ENCODE measurements at regions not wholly inside any gene's neighbourhood (a gene's known extent, or its start where the extent isn't known, plus 50 kb on each side); places are given as distances from the start of the nearest gene placed in this dataset.

DNA sequence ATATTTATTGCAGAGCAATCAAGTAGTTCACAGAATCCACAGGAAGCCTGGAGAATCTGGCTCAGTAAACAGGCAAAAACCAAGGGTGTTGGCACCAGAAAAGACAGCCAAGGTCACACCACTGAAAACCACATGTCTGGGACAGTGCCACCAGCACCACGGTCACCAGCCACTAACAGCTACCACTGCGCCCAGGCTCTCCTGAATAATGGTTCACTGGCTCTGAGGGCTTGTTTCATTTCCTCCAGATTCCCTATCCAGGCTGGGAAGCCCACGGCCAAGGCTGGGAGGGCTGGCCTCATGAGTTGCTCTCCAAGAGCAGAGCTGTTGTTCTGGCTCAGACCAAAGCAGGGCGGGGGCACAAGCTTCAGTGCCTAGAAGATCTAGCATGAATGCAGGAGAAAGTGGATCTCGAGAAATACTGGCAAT is 54.5 kb upstream of the PTGFRN start:
- H3K9ac ChIP-seq (ENCODE audit: low read depth in 1 of 2, low read length in 2 of 2): no peak overlapping the region

DNA sequence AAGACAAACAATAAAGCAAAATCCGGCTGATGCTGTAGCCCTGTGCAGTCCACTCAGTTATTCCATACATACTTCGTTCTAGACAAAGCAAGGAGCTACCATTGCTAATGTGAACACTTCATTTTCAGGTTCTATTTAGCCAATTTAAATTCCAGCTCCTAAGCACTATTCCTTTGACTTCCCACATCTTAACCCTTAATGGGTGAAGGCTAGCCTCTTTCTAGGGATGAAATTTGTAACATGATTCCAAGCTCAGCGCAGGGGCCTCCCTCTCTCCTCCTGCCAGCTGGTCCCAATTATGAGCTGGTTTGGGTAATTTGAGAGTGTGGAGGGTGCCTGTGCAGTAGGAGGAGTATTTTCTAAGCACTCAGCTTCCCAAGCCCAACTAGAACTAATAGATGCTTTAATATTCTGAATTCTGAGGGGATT is 53.9 kb upstream of the PTGFRN start:
- Histone ChIP-seq H3K9me3 (ENCODE audit: control insufficient read depth in 4 of 4, low read length in 3 of 4) (no peaks in the 10 kb centered on the region), H3K36me3 (ENCODE audit: control insufficient read depth in 4 of 4, insufficient read depth in 3 of 4, low read depth in 1 of 4, low read length in 3 of 4) (no peaks in the 10 kb centered on the region), H3K27ac (ENCODE audit: low read depth in 1 of 2, low read length in 2 of 2) (no peak overlapping the region), H3K4me1 (ENCODE audit: control insufficient read depth in 4 of 4, insufficient read depth in 4 of 4, low read length in 3 of 4) (peaks cover 0 to 4% (median 0%) of the 10 kb centered on the region in 4 donors), H3K27me3 (ENCODE audit: control insufficient read depth in 4 of 4, insufficient read depth in 4 of 4, low read length in 3 of 4) (no peaks in the 10 kb centered on the region), H3K9ac (ENCODE audit: low read depth in 1 of 2, low read length in 2 of 2) (no peak overlapping the region), H3K4me3 (ENCODE audit: low read depth in 1 of 3, low read length in 3 of 3) (no peak overlapping the region)
- DNase-seq (ENCODE audit: low spot score): no peak
- TF ChIP-seq YY1 (IDR thresholded peaks at IDR 0.05) (no peak), TAF1 (conservative IDR thresholded peaks at IDR 0.05) (no peak), HNF4A (conservative IDR thresholded peaks at IDR 0.05) (no peak), JUND (IDR thresholded peaks at IDR 0.05) (no peak)
- TF ChIP-seq, protein P1, sequence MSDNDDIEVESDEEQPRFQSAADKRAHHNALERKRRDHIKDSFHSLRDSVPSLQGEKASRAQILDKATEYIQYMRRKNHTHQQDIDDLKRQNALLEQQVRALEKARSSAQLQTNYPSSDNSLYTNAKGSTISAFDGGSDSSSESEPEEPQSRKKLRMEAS (IDR thresholded peaks at IDR 0.05): no peak
- 91% methylated on average over 3 of the region's 3 CpGs for WGBS

More for the DNA sequence above, 54.5 kb upstream of the PTGFRN start:
- Histone ChIP-seq H3K27ac (ENCODE audit: low read depth in 1 of 2, low read length in 2 of 2) (no peak overlapping the region), H3K4me1 (ENCODE audit: control insufficient read depth in 4 of 4, insufficient read depth in 4 of 4, low read length in 3 of 4) (peaks cover 0 to 4% (median 0%) of the 10 kb centered on the region in 4 donors), H3K36me3 (ENCODE audit: control insufficient read depth in 4 of 4, insufficient read depth in 3 of 4, low read depth in 1 of 4, low read length in 3 of 4) (no peaks in the 10 kb centered on the region), H3K9me3 (ENCODE audit: control insufficient read depth in 4 of 4, low read length in 3 of 4) (no peaks in the 10 kb centered on the region), H3K27me3 (ENCODE audit: control insufficient read depth in 4 of 4, insufficient read depth in 4 of 4, low read length in 3 of 4) (no peaks in the 10 kb centered on the region), H3K4me3 (ENCODE audit: low read depth in 1 of 3, low read length in 3 of 3) (no peak overlapping the region)
- no peak for DNase-seq (ENCODE audit: low spot score)
- no peak for TF ChIP-seq HNF4G (IDR thresholded peaks at IDR 0.05)
- TF ChIP-seq HNF4A (conservative IDR thresholded peaks at IDR 0.05): no peak
- TF ChIP-seq SP1 (IDR thresholded peaks at IDR 0.05): no peak
- no peak for TF ChIP-seq FOXA1 (IDR thresholded peaks at IDR 0.05)
- TF ChIP-seq, protein P2, sequence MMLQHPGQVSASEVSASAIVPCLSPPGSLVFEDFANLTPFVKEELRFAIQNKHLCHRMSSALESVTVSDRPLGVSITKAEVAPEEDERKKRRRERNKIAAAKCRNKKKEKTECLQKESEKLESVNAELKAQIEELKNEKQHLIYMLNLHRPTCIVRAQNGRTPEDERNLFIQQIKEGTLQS (IDR thresholded peaks at IDR 0.05): no peak
- no peak for TF ChIP-seq TAF1 (conservative IDR thresholded peaks at IDR 0.05)
- TF ChIP-seq, protein P1 (IDR thresholded peaks at IDR 0.05): no peak
- TF ChIP-seq EGR1 (IDR thresholded peaks at IDR 0.05; ENCODE audit: low read depth in 2 of 2): no peak
- TF ChIP-seq, protein P3, sequence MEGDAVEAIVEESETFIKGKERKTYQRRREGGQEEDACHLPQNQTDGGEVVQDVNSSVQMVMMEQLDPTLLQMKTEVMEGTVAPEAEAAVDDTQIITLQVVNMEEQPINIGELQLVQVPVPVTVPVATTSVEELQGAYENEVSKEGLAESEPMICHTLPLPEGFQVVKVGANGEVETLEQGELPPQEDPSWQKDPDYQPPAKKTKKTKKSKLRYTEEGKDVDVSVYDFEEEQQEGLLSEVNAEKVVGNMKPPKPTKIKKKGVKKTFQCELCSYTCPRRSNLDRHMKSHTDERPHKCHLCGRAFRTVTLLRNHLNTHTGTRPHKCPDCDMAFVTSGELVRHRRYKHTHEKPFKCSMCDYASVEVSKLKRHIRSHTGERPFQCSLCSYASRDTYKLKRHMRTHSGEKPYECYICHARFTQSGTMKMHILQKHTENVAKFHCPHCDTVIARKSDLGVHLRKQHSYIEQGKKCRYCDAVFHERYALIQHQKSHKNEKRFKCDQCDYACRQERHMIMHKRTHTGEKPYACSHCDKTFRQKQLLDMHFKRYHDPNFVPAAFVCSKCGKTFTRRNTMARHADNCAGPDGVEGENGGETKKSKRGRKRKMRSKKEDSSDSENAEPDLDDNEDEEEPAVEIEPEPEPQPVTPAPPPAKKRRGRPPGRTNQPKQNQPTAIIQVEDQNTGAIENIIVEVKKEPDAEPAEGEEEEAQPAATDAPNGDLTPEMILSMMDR (IDR thresholded peaks at IDR 0.05; ENCODE audit: low read depth, low read length, missing input control): no peak
- TF ChIP-seq, protein P4, sequence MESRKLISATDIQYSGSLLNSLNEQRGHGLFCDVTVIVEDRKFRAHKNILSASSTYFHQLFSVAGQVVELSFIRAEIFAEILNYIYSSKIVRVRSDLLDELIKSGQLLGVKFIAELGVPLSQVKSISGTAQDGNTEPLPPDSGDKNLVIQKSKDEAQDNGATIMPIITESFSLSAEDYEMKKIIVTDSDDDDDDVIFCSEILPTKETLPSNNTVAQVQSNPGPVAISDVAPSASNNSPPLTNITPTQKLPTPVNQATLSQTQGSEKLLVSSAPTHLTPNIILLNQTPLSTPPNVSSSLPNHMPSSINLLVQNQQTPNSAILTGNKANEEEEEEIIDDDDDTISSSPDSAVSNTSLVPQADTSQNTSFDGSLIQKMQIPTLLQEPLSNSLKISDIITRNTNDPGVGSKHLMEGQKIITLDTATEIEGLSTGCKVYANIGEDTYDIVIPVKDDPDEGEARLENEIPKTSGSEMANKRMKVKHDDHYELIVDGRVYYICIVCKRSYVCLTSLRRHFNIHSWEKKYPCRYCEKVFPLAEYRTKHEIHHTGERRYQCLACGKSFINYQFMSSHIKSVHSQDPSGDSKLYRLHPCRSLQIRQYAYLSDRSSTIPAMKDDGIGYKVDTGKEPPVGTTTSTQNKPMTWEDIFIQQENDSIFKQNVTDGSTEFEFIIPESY (IDR thresholded peaks at IDR 0.05): no peak
- TF ChIP-seq GABPA (IDR thresholded peaks at IDR 0.05 in 1 of 2, conservative IDR thresholded peaks at IDR 0.05 in 1 of 2): no peak
- no peak for TF ChIP-seq YY1 (IDR thresholded peaks at IDR 0.05)
- TF ChIP-seq NR2F2 (IDR thresholded peaks at IDR 0.05): no peak
- no peak for TF ChIP-seq JUND (IDR thresholded peaks at IDR 0.05)
- WGBS: 62% methylated on average over 5 of the region's 5 CpGs

DNA sequence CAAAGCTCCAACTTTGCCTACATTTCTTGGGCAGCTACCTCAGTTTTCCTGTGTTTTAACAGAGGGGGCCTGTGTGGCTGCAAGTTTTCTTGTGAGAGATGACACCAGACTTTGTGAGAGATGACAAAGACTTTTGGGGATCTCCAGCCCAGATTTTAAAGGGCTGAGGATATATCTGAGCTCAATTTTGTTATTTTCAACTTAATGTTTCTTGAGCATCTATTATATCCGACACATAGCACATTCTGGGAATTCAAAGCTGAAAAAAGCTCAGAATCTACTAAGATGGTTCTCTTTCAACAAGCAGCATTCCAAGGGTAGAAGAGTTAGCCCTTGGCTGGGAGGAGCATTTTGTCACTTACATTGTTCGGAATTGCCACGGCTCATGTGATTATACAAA is 53.4 kb upstream of the PTGFRN start:
- Histone ChIP-seq H3K4me1 (ENCODE audit: control insufficient read depth in 4 of 4, insufficient read depth in 4 of 4, low read length in 3 of 4) (peaks cover 0 to 4% (median 0%) of the 10 kb centered on the region in 4 donors), H3K36me3 (ENCODE audit: control insufficient read depth in 4 of 4, insufficient read depth in 3 of 4, low read depth in 1 of 4, low read length in 3 of 4) (no peaks in the 10 kb centered on the region), H3K9me3 (ENCODE audit: control insufficient read depth in 4 of 4, low read length in 3 of 4) (no peaks in the 10 kb centered on the region), H3K27ac (ENCODE audit: low read depth in 1 of 2, low read length in 2 of 2) (no peak overlapping the region), H3K4me3 (ENCODE audit: low read depth in 1 of 3, low read length in 3 of 3) (no peak overlapping the region), H3K9ac (ENCODE audit: low read depth in 1 of 2, low read length in 2 of 2) (no peak overlapping the region), H3K27me3 (ENCODE audit: control insufficient read depth in 4 of 4, insufficient read depth in 4 of 4, low read length in 3 of 4) (no peaks in the 10 kb centered on the region)
- no peak for TF ChIP-seq SP1 (IDR thresholded peaks at IDR 0.05)
- no peak for TF ChIP-seq EGR1 (IDR thresholded peaks at IDR 0.05; ENCODE audit: low read depth in 2 of 2)
- no peak for TF ChIP-seq JUND (IDR thresholded peaks at IDR 0.05)
- TF ChIP-seq, protein P2 (IDR thresholded peaks at IDR 0.05): no peak
- TF ChIP-seq GABPA (IDR thresholded peaks at IDR 0.05 in 1 of 2, conservative IDR thresholded peaks at IDR 0.05 in 1 of 2): no peak
- no peak for TF ChIP-seq FOXA1 (IDR thresholded peaks at IDR 0.05)
- no peak for TF ChIP-seq FOXA2 (IDR thresholded peaks at IDR 0.05)
- TF ChIP-seq, protein P5, sequence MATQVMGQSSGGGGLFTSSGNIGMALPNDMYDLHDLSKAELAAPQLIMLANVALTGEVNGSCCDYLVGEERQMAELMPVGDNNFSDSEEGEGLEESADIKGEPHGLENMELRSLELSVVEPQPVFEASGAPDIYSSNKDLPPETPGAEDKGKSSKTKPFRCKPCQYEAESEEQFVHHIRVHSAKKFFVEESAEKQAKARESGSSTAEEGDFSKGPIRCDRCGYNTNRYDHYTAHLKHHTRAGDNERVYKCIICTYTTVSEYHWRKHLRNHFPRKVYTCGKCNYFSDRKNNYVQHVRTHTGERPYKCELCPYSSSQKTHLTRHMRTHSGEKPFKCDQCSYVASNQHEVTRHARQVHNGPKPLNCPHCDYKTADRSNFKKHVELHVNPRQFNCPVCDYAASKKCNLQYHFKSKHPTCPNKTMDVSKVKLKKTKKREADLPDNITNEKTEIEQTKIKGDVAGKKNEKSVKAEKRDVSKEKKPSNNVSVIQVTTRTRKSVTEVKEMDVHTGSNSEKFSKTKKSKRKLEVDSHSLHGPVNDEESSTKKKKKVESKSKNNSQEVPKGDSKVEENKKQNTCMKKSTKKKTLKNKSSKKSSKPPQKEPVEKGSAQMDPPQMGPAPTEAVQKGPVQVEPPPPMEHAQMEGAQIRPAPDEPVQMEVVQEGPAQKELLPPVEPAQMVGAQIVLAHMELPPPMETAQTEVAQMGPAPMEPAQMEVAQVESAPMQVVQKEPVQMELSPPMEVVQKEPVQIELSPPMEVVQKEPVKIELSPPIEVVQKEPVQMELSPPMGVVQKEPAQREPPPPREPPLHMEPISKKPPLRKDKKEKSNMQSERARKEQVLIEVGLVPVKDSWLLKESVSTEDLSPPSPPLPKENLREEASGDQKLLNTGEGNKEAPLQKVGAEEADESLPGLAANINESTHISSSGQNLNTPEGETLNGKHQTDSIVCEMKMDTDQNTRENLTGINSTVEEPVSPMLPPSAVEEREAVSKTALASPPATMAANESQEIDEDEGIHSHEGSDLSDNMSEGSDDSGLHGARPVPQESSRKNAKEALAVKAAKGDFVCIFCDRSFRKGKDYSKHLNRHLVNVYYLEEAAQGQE (IDR thresholded peaks at IDR 0.05): no peak
- TF ChIP-seq YY1 (IDR thresholded peaks at IDR 0.05): no peak
- no peak for TF ChIP-seq RAD21 (IDR thresholded peaks at IDR 0.05)
- TF ChIP-seq RXRA (IDR thresholded peaks at IDR 0.05): no peak
- TF ChIP-seq NR2F2 (IDR thresholded peaks at IDR 0.05): no peak
- no peak for TF ChIP-seq TAF1 (conservative IDR thresholded peaks at IDR 0.05)
- no peak for DNase-seq (ENCODE audit: low spot score)
- WGBS: 94% methylated on average over 3 of the region's 3 CpGs
